BJ (cell line): ENCODE measurements at regions not wholly inside any gene's neighbourhood (a gene's known extent, or its start where the extent isn't known, plus 50 kb on each side); places are given as distances from the start of the nearest gene placed in this dataset.

ENCODE experiments used
- CTCF ChIA-PET: fragments of 350-600 bp; formaldehyde crosslinking; extraction: SDS; loops from one replicate; lab custom pipeline; 2021; ENCODE audit warnings: antibody characterized with exemption, inconsistent platforms; lab: Yijun Ruan, JAX
- POLR2A ChIA-PET: fragments of 300-600 bp; sonication (Branson Sonifier 250); formaldehyde crosslinking; extraction: SDS; loops from one replicate; lab custom pipeline; 2021; ENCODE audit warnings: antibody characterized with exemption; lab: Charles Lee
- DNase-seq: peaks from one replicate; pipeline ENCODE4 v3.0.0-alpha.2; 2011; ENCODE audit warnings: low read depth
- H3K27me3 ChIP-seq: 2 replicates; pipeline ENCODE4 v1.6.0; 2011; ENCODE audit warnings: low read length; ENCODE audit not compliant: control insufficient read depth, insufficient read depth
- H3K36me3 ChIP-seq: 2 replicates; pipeline ENCODE4 v1.5.1; 2011; ENCODE audit warnings: low read length; ENCODE audit not compliant: control insufficient read depth, insufficient read depth
- H3K4me3 ChIP-seq: 2 replicates; pipeline ENCODE4 v1.5.1; 2011; ENCODE audit warnings: low read depth, mild to moderate bottlenecking, control low read depth, low read length
- CTCF ChIP-seq: IDR thresholded peaks from 2 replicates; pipeline ENCODE4 v1.5.1; 2011; ENCODE audit warnings: low read depth, mild to moderate bottlenecking, control low read depth, inconsistent platforms, low read length, moderate library complexity; ENCODE audit not compliant: insufficient read depth

GRCh38 chr2:240362826-240363745 is 72.4 kb upstream of the GPC1 start:
- no peaks in the 10 kb centered on the region for H3K36me3 ChIP-seq
- CTCF ChIA-PET, result interaction anchor here (0.6 kb wide), 1 partner anchor 65 kb away, joined by 3 read pairs; no protein-coding TSS in a partner anchor
- no peak overlapping the region for H3K4me3 ChIP-seq
- POLR2A ChIA-PET, result no interaction called here
- TF ChIP-seq CTCF, result no peak
- DNase-seq, result no peak
- no peaks in the 10 kb centered on the region for H3K27me3 ChIP-seq

GRCh38 chr2:240363746-240364581 is 71.5 kb upstream of the GPC1 start:
- H3K4me3 ChIP-seq, result no peak overlapping the region
- POLR2A ChIA-PET, result no interaction called here
- CTCF ChIA-PET, result no interaction called here
- no peak for TF ChIP-seq CTCF
- no peak for DNase-seq
- H3K36me3 ChIP-seq, result no peaks in the 10 kb centered on the region
- H3K27me3 ChIP-seq, result no peaks in the 10 kb centered on the region

GRCh38 chr2:240364582-240364960 is 70.9 kb upstream of the GPC1 start:
- no peak for TF ChIP-seq CTCF
- H3K27me3 ChIP-seq, result no peaks in the 10 kb centered on the region
- no peak overlapping the region for H3K4me3 ChIP-seq
- POLR2A ChIA-PET, result no interaction called here
- CTCF ChIA-PET, result no interaction called here
- DNase-seq, result no peak
- H3K36me3 ChIP-seq, result no peaks in the 10 kb centered on the region

GRCh38 chr2:240364961-240365775 is 70.3 kb upstream of the GPC1 start:
- H3K36me3 ChIP-seq, result no peaks in the 10 kb centered on the region
- H3K27me3 ChIP-seq, result no peaks in the 10 kb centered on the region
- CTCF ChIA-PET, result interaction anchor here (0.6 kb wide), 1 partner anchor 35 kb away, joined by 3 read pairs; no protein-coding TSS in a partner anchor
- POLR2A ChIA-PET, result no interaction called here
- no peak overlapping the region for H3K4me3 ChIP-seq
- no peak for DNase-seq
- no peak for TF ChIP-seq CTCF
